ENCODE measurements at regions not wholly inside any gene's neighbourhood (a gene's known extent, or its start where the extent isn't known, plus 50 kb on each side); places are given as distances from the start of the nearest gene placed in this dataset.

GRCh38 chr10:130337305-130337640, 201.1 kb downstream of the GLRX3 start:
- no peak overlapping the region for H2AFZ ChIP-seq (ENCODE audit: low read length)
- no peak for DNase-seq (ENCODE audit: low spot score)
- H3K4me3 ChIP-seq (ENCODE audit: low read depth, low read length, poor library complexity, severe bottlenecking): no peak overlapping the region
- no peak overlapping the region for H3K4me2 ChIP-seq (ENCODE audit: low read length)
- ChIA-PET CTCF (ENCODE audit: unreplicated experiment) (no interaction called here), POLR2A (no interaction called here)
- no peaks in the 10 kb centered on the region for H4K20me1 ChIP-seq (ENCODE audit: insufficient read depth, low read length)
- no peaks in the 10 kb centered on the region for H3K4me1 ChIP-seq (ENCODE audit: insufficient read depth, low read length, poor library complexity, severe bottlenecking)
- H3K36me3 ChIP-seq (ENCODE audit: insufficient read depth, low read length): no peaks in the 10 kb centered on the region
- H3K9me3 ChIP-seq (ENCODE audit: low read length): no peaks in the 10 kb centered on the region
- no peaks in the 10 kb centered on the region for H3K9me2 ChIP-seq (ENCODE audit: insufficient read depth, low read length)
- no peaks in the 10 kb centered on the region for H3K79me2 ChIP-seq (ENCODE audit: insufficient read depth, low read depth, low read length)
- no TSS peak for BruUV-seq (replicated peaks)
- H3K27ac ChIP-seq (ENCODE audit: low read depth, low read length, poor library complexity, severe bottlenecking): no peak overlapping the region
- no peak for TF ChIP-seq EZH2phosphoT487 (IDR thresholded peaks at IDR 0.05; ENCODE audit: borderline replicate concordance, low read depth, low read length)
- TF ChIP-seq CTCF (conservative IDR thresholded peaks at IDR 0.05; ENCODE audit: low read length): no peak
- intact Hi-C loops (cut with micrococcal nuclease; ENCODE audit: unreplicated experiment): no loop called here

GRCh38 chr10:130337696-130338635, 201.8 kb downstream of the GLRX3 start:
- POLR2A ChIA-PET: no interaction called here
- no peaks in the 10 kb centered on the region for H3K79me2 ChIP-seq (ENCODE audit: insufficient read depth, low read depth, low read length)
- no peak for DNase-seq (ENCODE audit: low spot score)
- no peak overlapping the region for H3K4me3 ChIP-seq (ENCODE audit: low read depth, low read length, poor library complexity, severe bottlenecking)
- H3K9me2 ChIP-seq (ENCODE audit: insufficient read depth, low read length): no peaks in the 10 kb centered on the region
- TF ChIP-seq EZH2phosphoT487 (IDR thresholded peaks at IDR 0.05; ENCODE audit: borderline replicate concordance, low read depth, low read length): no peak
- no peak for TF ChIP-seq CTCF (conservative IDR thresholded peaks at IDR 0.05; ENCODE audit: low read length)
- H3K4me2 ChIP-seq (ENCODE audit: low read length): no peak overlapping the region
- BruUV-seq (replicated peaks): no TSS peak
- H3K9me3 ChIP-seq (ENCODE audit: low read length): no peaks in the 10 kb centered on the region
- no peaks in the 10 kb centered on the region for H3K36me3 ChIP-seq (ENCODE audit: insufficient read depth, low read length)
- no peak overlapping the region for H2AFZ ChIP-seq (ENCODE audit: low read length)
- intact Hi-C loops (cut with micrococcal nuclease; ENCODE audit: unreplicated experiment): no loop called here
- H3K27ac ChIP-seq (ENCODE audit: low read depth, low read length, poor library complexity, severe bottlenecking): no peak overlapping the region
- CTCF ChIA-PET (ENCODE audit: unreplicated experiment): no interaction called here
- H4K20me1 ChIP-seq (ENCODE audit: insufficient read depth, low read length): no peaks in the 10 kb centered on the region
- H3K4me1 ChIP-seq (ENCODE audit: insufficient read depth, low read length, poor library complexity, severe bottlenecking): no peaks in the 10 kb centered on the region

DNA sequence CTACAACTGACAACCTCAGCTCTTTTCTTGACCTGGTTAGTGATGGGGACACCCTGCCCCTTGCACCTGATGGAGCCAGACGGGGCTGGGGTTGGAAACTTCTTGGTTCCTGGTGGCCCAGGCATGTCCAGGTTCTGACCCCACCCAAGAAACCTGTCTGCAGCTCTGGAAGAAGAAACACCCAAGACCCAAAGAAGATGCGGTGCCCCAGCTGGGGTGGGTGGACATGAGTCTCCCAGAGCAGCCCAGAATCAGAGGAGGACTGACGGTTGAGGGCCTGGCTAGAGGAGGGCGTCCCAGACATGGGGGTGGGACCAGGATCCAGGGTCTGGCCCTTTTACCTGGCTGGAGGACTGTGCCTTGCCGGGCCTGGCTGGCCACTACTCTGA, 202.4 kb downstream of the GLRX3 start:
- no peak overlapping the region for H3K4me2 ChIP-seq (ENCODE audit: low read length)
- no peaks in the 10 kb centered on the region for H4K20me1 ChIP-seq (ENCODE audit: insufficient read depth, low read length)
- ChIA-PET CTCF (ENCODE audit: unreplicated experiment) (no interaction called here), POLR2A (no interaction called here)
- DNase-seq (ENCODE audit: low spot score): no peak
- no peaks in the 10 kb centered on the region for H3K9me2 ChIP-seq (ENCODE audit: insufficient read depth, low read length)
- no peak for TF ChIP-seq CTCF (conservative IDR thresholded peaks at IDR 0.05; ENCODE audit: low read length)
- H3K36me3 ChIP-seq (ENCODE audit: insufficient read depth, low read length): no peaks in the 10 kb centered on the region
- H3K4me3 ChIP-seq (ENCODE audit: low read depth, low read length, poor library complexity, severe bottlenecking): no peak overlapping the region
- BruUV-seq (replicated peaks): no TSS peak
- H3K27ac ChIP-seq (ENCODE audit: low read depth, low read length, poor library complexity, severe bottlenecking): no peak overlapping the region
- no peaks in the 10 kb centered on the region for H3K79me2 ChIP-seq (ENCODE audit: insufficient read depth, low read depth, low read length)
- no peaks in the 10 kb centered on the region for H3K4me1 ChIP-seq (ENCODE audit: insufficient read depth, low read length, poor library complexity, severe bottlenecking)
- H2AFZ ChIP-seq (ENCODE audit: low read length): no peak overlapping the region
- H3K9me3 ChIP-seq (ENCODE audit: low read length): no peaks in the 10 kb centered on the region
- intact Hi-C loops (cut with micrococcal nuclease; ENCODE audit: unreplicated experiment): no loop called here
